Karpas-422 (cell line): ENCODE measurements at regions not wholly inside any gene's neighbourhood (a gene's known extent, or its start where the extent isn't known, plus 50 kb on each side); places are given as distances from the start of the nearest gene placed in this dataset.
A peak's percentile ranks its signal among the peaks of the same experiment; 100 is the strongest.

Source experiments
- DNase-seq: peaks from one replicate; pipeline ENCODE4 v3.0.0-alpha.2; 2015
- H2AFZ ChIP-seq: fragments of 200-600 bp; sonication (generic); 2 replicates; pipeline ENCODE4 v1.6.1; 2014; ENCODE audit warnings: antibody characterized with exemption, low read length, mixed read lengths
- H3K27ac ChIP-seq: fragments of 200-600 bp; sonication (generic); 2 replicates; pipeline ENCODE4 v1.5.1; 2014; ENCODE audit warnings: mild to moderate bottlenecking, low read length, moderate library complexity
- H3K27me3 ChIP-seq: fragments of 200-600 bp; sonication (generic); 2 replicates; pipeline ENCODE4 v1.6.1; 2014; ENCODE audit warnings: low read length, mixed read lengths
- H3K36me3 ChIP-seq: fragments of 200-600 bp; sonication (generic); 2 replicates; pipeline ENCODE4 v1.6.1; 2014; ENCODE audit warnings: low read length, mixed read lengths; ENCODE audit not compliant: insufficient read depth
- H3K4me1 ChIP-seq: fragments of 200-600 bp; sonication (generic); 2 replicates; pipeline ENCODE4 v1.6.1; 2014; ENCODE audit warnings: mild to moderate bottlenecking, low read length, mixed read lengths
- H3K4me2 ChIP-seq: fragments of 200-600 bp; sonication (generic); 2 replicates; pipeline ENCODE4 v1.6.1; 2014; ENCODE audit warnings: low read length, low read depth, mild to moderate bottlenecking; ENCODE audit not compliant: poor library complexity, severe bottlenecking
- H3K4me3 ChIP-seq: fragments of 200-600 bp; sonication (generic); 2 replicates; pipeline ENCODE4 v1.5.1; 2014; ENCODE audit warnings: mild to moderate bottlenecking, antibody characterized with exemption, low read length, mixed read lengths
- H3K79me2 ChIP-seq: fragments of 200-600 bp; sonication (generic); 2 replicates; pipeline ENCODE4 v1.6.1; 2014; ENCODE audit warnings: mild to moderate bottlenecking, low read length, mixed read lengths
- H3K9ac ChIP-seq: fragments of 200-600 bp; sonication (generic); 2 replicates; pipeline ENCODE4 v1.6.0; 2014; ENCODE audit warnings: low read length
- H3K9me2 ChIP-seq: fragments of 200-600 bp; sonication (generic), shearing (Covaris generic); replicated peaks from 2 replicates; pipeline ENCODE4 v1.6.0; 2014; ENCODE audit warnings: mild to moderate bottlenecking, low read length, moderate library complexity; ENCODE audit not compliant: insufficient read depth
- H3K9me3 ChIP-seq: fragments of 300-700, 200-600 bp; sonication (generic); 2 replicates; pipeline ENCODE4 v1.6.1; 2014; ENCODE audit warnings: low read length, mixed read lengths
- H4K20me1 ChIP-seq: fragments of 200-600 bp; sonication (generic); 2 replicates; pipeline ENCODE4 v1.6.1; 2014; ENCODE audit warnings: mild to moderate bottlenecking, antibody characterized with exemption, low read length, low read depth; ENCODE audit not compliant: insufficient read depth

GRCh38 chr2:176556373-176556772 is 287.1 kb downstream of the MTX2 start:
- Histone ChIP-seq H3K27me3 (no peaks in the 10 kb centered on the region), H3K79me2 (no peaks in the 10 kb centered on the region), H3K4me3 (no peak overlapping the region), H3K4me1 (peaks cover 49% of the 10 kb centered on the region), H2AFZ (no peak overlapping the region), H3K4me2 (no peak overlapping the region), H3K9ac (no peak overlapping the region), H3K9me2 (no peaks in the 10 kb centered on the region), H4K20me1 (no peaks in the 10 kb centered on the region), H3K27ac (no peak overlapping the region), H3K36me3 (no peaks in the 10 kb centered on the region), H3K9me3 (no peaks in the 10 kb centered on the region)
- DNase-seq = no peak

GRCh38 chr2:176557821-176558220 is 288.6 kb downstream of the MTX2 start:
- H3K27ac ChIP-seq = no peak overlapping the region
- H3K79me2 ChIP-seq = no peaks in the 10 kb centered on the region
- H2AFZ ChIP-seq = no peak overlapping the region
- H4K20me1 ChIP-seq = no peaks in the 10 kb centered on the region
- DNase-seq = no peak
- H3K9me2 ChIP-seq = no peaks in the 10 kb centered on the region
- H3K27me3 ChIP-seq = no peaks in the 10 kb centered on the region
- peaks cover 50% of the 10 kb centered on the region for H3K4me1 ChIP-seq
- H3K4me3 ChIP-seq = no peak overlapping the region
- no peaks in the 10 kb centered on the region for H3K9me3 ChIP-seq
- H3K4me2 ChIP-seq = no peak overlapping the region
- H3K36me3 ChIP-seq = no peaks in the 10 kb centered on the region
- H3K9ac ChIP-seq = no peak overlapping the region

GRCh38 chr2:176558574-176559140 is 289.4 kb downstream of the MTX2 start:
- no peaks in the 10 kb centered on the region for H3K79me2 ChIP-seq
- no peaks in the 10 kb centered on the region for H4K20me1 ChIP-seq
- H3K4me2 ChIP-seq = no peak overlapping the region
- H3K9me3 ChIP-seq = no peaks in the 10 kb centered on the region
- H3K4me3 ChIP-seq = no peak overlapping the region
- peaks cover 43% of the 10 kb centered on the region for H3K4me1 ChIP-seq
- no peak for DNase-seq
- no peaks in the 10 kb centered on the region for H3K9me2 ChIP-seq
- no peak overlapping the region for H2AFZ ChIP-seq
- no peaks in the 10 kb centered on the region for H3K27me3 ChIP-seq
- H3K27ac ChIP-seq = no peak overlapping the region
- no peak overlapping the region for H3K9ac ChIP-seq
- no peaks in the 10 kb centered on the region for H3K36me3 ChIP-seq

GRCh38 chr2:176560296-176560695 is 291.1 kb downstream of the MTX2 start:
- Histone ChIP-seq H3K36me3 (no peaks in the 10 kb centered on the region), H4K20me1 (no peaks in the 10 kb centered on the region), H3K4me2 (no peak overlapping the region), H3K9me3 (no peaks in the 10 kb centered on the region), H3K27ac (no peak overlapping the region), H3K79me2 (no peaks in the 10 kb centered on the region), H3K4me1 (peaks cover 26% of the 10 kb centered on the region), H3K27me3 (no peaks in the 10 kb centered on the region), H2AFZ (no peak overlapping the region), H3K4me3 (no peak overlapping the region), H3K9ac (no peak overlapping the region), H3K9me2 (no peaks in the 10 kb centered on the region)
- no peak for DNase-seq

- no peak overlapping the region for H3K4me3 ChIP-seq
- H3K36me3 ChIP-seq = no peaks in the 10 kb centered on the region
- peaks cover 26% of the 10 kb centered on the region for H3K4me1 ChIP-seq
- no peaks in the 10 kb centered on the region for H4K20me1 ChIP-seq
- no peaks in the 10 kb centered on the region for H3K79me2 ChIP-seq
- H2AFZ ChIP-seq = no peak overlapping the region
- no peaks in the 10 kb centered on the region for H3K9me2 ChIP-seq
- DNase-seq = no peak
- no peak overlapping the region for H3K9ac ChIP-seq
- no peak overlapping the region for H3K27ac ChIP-seq
- peak overlapping the region; percentile 6 for H3K4me2 ChIP-seq
- H3K9me3 ChIP-seq = no peaks in the 10 kb centered on the region
- H3K27me3 ChIP-seq = no peaks in the 10 kb centered on the region
Measured at GRCh38 chr2:176561706-176562105, 292.5 kb downstream of the MTX2 start.

GRCh38 chr2:176562359-176563078 is 293.3 kb downstream of the MTX2 start:
- Histone ChIP-seq H3K27ac (no peak overlapping the region), H3K9me2 (no peaks in the 10 kb centered on the region), H3K4me3 (no peak overlapping the region), H3K9ac (no peak overlapping the region), H3K9me3 (no peaks in the 10 kb centered on the region), H3K36me3 (no peaks in the 10 kb centered on the region), H3K4me1 (peaks cover 26% of the 10 kb centered on the region), H3K27me3 (no peaks in the 10 kb centered on the region), H3K4me2 (peak overlapping the region; percentile 6), H4K20me1 (no peaks in the 10 kb centered on the region), H3K79me2 (no peaks in the 10 kb centered on the region), H2AFZ (no peak overlapping the region)
- peak; percentile 78 for DNase-seq

DNA sequence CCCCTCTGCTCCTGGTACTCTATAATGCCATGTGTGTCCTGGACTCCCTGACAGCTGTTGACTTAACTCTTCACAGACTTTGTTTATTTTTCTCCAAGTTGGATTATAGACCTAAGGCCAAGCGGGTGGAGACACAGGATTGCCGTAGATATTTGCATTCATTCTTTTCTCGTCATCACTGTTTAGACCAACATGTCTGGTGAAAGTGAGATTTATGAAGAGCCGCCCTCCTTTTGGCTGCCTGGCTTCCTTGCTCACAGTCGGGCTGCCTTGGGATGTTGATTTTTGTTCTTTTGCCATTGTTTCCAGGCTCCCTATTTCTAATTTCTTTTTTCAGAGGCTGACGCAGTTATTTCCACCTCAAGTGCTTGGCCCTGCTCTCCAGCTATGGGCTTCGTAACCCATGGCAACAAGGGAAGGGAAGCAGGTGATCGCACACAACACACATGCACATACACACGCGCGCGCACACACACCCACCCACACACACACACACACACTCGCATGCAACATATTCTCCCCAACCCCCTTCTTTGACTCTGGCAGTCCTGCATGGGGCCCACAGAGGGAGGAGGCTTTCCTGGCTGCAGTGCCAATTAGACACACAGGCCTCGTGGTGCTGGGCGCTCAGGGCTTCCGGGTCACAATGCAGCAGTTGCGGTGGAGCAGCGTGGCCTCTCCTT is 296.5 kb downstream of the MTX2 start:
- H3K36me3 ChIP-seq = no peaks in the 10 kb centered on the region
- no peak overlapping the region for H3K27ac ChIP-seq
- no peak overlapping the region for H3K4me2 ChIP-seq
- no peaks in the 10 kb centered on the region for H3K79me2 ChIP-seq
- H2AFZ ChIP-seq = no peak overlapping the region
- peaks cover 30% of the 10 kb centered on the region for H3K4me1 ChIP-seq
- DNase-seq = no peak
- no peaks in the 10 kb centered on the region for H3K27me3 ChIP-seq
- H3K9me3 ChIP-seq = no peaks in the 10 kb centered on the region
- no peaks in the 10 kb centered on the region for H4K20me1 ChIP-seq
- no peak overlapping the region for H3K4me3 ChIP-seq
- no peak overlapping the region for H3K9ac ChIP-seq
- H3K9me2 ChIP-seq = no peaks in the 10 kb centered on the region

DNA sequence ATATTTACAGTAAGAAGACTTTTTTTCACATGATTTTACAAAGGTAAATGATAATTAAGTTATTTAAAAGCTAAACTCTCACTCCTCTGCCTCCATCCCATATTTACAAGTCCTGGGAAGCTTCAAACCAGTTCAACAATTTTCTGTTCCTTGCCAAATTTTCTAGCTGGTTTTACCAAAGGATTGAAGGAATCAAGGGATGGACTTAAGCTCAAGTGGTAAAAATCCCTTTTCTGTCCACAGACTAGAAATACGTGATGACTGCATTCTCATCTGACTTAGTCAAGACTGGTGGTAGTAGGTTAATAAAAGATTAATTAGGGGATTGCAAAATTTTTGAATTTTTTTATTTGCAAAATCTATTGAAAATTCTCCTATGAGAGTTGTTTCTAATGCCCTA is 297.3 kb downstream of the MTX2 start:
- Histone ChIP-seq H3K9me2 (no peaks in the 10 kb centered on the region), H4K20me1 (no peaks in the 10 kb centered on the region), H3K9ac (no peak overlapping the region), H3K27me3 (no peaks in the 10 kb centered on the region), H3K36me3 (no peaks in the 10 kb centered on the region), H3K4me3 (no peak overlapping the region), H3K4me1 (peaks cover 25% of the 10 kb centered on the region), H3K27ac (no peak overlapping the region), H3K79me2 (no peaks in the 10 kb centered on the region), H3K4me2 (no peak overlapping the region), H3K9me3 (no peaks in the 10 kb centered on the region), H2AFZ (no peak overlapping the region)
- no peak for DNase-seq
